Anterior cingulate cortex (tissue), 58 donors: ENCODE measurements at regions not wholly inside any gene's neighbourhood (a gene's known extent, or its start where the extent isn't known, plus 50 kb on each side); places are given as distances from the start of the nearest gene placed in this dataset.

Experiments used
- DNase-seq, 58 donors: peaks; one replicate each; lab custom pipeline; 2025; lab: John Stamatoyannopoulos, UW

DNA sequence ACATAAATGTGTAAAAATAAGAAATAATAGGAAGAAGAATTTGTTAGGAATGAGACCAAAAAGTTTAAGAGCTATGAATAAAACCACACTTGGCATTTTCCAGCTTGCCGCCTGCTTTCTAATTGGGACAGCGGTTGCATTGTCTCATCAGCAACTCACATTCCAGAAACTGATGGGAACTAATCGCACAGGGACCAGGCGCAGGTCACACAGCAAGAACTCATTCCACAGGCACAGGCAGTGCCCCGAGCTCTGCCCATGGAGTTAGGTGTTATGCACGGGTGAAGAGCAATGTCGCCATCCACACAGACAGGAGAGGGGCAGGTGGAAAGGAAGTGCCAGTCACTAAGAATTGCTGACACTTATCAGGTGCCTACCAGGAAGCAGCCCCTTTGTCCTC lies 279.9 kb downstream of the NSG2 start:
- DNase-seq, result no peak

DNA sequence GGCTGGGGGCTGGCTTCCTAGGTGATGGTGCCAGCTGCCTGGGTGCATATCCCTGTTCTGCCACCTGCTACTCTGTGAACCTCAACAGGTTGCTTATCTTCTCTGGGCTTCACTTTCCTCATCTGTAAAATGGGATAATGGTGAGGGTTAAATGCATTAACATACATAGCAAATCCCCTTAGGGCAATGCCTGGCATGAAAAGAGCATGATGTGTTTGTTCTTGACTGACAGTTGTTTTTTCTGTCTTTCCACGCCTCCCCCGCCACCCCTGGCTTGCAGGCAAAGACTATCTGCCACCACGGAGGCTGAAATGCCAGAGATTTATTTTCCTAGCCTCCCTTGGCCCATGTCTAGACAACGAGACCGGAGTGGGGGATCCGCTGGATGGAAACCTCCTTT lies 280.5 kb downstream of the NSG2 start:
- no peak for DNase-seq

DNA sequence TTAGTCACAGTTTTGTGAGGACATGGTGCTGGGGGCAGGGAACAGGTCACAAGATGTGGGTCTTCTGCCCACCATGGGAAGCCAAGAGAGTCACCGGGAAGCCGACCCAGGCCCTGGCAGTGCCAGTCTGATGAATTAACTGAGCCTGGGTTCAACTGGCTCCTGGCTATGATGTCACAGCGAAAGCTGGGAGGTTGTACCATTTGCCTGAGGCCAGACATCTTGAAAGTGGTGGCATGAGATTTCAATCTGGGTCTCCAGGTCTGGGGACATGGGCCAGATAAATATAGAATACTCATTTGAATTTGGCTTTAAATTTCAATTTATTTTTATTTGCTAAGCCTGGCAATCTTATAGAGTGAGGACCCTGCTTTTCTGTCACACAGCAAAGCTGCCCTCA lies 280.9 kb downstream of the NSG2 start:
- no peak for DNase-seq

DNA sequence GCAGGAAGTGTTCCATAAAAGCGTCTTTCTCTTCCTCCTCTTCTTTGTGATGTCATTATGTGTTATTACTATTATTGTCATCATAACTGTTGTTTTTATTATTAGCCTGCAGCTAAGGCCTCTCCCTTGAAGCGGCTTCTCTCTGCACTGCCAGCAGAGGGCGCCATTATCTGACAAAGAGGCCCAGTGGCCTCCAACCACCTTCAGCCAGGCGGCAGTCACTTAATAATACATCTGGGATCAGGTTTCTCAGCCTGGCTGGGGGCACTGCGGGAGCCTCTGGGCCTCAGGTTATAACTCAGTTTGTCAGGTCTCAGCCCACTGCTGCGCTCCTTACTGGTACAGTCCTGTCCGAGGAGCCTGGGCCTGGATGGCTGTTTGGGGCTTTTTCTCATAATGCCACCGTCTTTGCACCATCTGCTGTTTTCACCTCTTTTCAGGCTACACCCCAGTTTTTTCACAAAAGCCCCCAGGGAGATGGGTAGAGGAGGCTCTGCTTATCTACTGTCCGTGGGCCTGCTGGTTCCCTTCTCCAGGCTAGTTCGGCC lies 281.9 kb downstream of the NSG2 start:
- peak in 26 of 58 donors; percentile 8 to 66 (median 18) for DNase-seq

DNA sequence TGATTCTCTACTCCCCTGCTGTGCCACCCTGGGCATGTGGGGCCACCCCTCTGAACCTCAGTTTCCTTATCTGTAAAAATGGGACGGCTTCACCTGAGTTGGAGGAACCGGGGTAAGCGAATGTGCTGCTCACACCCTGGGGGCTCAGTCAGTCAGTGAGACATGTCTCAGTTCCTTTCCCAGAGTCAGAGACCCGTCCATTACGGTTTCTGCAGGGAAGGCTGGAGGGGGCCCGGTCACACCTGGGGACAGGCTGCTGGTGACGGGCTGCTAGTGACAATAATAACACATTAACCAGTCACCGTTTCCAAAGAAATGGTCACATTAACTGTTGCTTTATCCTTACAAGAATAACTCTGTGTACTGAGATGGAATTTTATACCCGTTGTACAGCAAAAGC lies 282.4 kb downstream of the NSG2 start:
- no peak for DNase-seq

DNA sequence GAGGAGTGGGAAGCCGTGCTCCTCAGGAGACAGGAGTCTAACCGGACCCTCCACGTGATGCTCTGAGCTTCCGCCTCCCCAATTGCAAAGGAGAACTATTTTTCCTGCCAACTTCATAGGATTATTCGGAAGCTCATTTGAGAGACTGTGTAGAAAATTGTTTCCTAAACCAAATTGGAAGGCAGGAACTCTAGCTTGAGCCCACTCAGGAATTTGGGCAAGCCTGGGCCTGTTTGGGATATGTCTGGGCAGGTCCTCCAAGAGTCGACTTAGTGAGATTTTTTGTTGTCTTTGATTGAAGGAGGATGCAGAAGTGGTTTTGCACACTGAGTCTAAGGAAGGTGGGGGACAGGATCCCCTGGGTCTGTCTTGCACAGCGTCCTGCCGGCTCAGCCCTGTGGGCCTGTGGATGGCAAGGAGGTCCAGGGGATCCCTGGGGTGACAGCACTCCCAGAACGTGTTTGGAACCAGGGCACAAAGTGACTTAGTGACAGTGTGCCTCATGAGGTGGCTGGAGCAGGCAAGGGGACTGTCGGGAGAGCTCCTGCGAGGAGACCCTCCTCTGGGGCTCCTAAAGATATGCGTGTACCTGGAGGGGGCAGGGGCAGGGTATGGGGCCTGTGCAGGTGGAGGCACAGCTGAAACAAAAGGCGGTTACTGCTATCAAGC lies 283.3 kb downstream of the NSG2 start:
- DNase-seq, result no peak

DNA sequence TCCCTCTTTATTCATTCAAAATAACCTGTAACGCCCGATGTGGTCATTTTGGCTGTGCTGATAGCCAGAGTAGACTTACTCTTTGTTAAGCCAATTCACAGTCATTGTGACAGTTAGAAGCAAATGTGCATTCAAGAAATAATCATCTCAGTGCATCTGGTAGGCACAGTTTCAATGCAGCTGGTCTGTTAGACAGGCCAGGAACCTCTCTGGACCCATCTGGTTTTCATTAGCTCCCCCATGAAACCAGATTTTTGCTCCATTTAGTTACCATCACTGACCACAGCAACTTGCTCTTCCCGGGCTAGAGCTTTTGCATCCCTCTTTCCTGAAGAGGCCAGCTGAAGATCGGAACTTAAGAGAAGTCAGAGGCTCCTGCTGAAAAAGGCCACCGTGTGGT lies 284.2 kb downstream of the NSG2 start:
- no peak for DNase-seq

DNA sequence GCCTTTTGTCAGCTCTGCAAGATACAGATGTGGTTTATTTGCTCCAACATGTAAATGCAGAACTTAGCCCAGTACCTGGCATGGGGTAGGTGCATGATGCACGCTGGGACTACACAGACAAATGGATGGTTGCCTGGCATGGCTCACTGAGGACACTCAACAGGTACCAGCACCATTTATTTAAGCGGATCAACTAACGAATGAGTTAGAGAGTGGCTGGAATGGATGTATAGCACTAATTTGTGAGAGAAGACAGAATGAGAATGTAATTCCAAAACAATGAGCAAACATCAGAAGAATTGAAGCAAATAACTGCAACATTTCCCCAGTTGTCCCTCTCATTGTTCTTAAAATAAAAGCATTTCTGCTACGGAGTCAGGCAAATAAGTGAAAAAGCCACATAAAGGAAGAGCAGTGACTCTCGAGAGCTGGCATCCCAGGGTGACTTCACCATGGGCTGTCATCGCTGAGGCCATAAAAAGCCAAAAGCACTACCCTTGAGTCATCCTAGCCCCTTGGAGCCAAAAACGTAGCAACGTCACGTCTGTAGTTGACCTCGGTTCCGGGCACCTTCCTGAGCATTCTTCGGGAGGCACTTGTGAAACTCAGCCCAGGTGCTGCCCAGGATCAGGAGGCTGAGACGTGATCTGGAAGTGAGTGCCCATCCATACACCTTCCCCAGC lies 290.3 kb downstream of the NSG2 start:
- DNase-seq, result no peak

DNA sequence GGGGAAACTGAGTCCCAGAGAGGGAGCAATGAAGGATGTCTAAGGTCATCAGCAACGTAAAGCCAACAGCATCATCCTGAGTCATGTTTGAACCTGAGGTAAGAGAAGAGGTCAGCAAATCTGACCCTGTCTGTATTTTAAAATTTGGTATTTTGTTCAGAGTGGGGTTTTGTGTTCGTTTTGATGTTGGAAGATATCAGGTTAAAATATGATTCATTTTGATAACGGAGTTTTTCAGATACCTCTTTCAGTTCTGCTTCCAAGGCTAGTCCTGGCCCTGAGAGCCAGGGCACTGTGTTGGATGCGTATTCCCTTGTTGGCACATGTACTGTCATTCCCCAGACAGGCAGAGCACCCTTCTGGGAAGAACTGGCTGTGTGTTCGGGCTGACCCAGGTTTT lies 291.0 kb downstream of the NSG2 start:
- no peak for DNase-seq

DNA sequence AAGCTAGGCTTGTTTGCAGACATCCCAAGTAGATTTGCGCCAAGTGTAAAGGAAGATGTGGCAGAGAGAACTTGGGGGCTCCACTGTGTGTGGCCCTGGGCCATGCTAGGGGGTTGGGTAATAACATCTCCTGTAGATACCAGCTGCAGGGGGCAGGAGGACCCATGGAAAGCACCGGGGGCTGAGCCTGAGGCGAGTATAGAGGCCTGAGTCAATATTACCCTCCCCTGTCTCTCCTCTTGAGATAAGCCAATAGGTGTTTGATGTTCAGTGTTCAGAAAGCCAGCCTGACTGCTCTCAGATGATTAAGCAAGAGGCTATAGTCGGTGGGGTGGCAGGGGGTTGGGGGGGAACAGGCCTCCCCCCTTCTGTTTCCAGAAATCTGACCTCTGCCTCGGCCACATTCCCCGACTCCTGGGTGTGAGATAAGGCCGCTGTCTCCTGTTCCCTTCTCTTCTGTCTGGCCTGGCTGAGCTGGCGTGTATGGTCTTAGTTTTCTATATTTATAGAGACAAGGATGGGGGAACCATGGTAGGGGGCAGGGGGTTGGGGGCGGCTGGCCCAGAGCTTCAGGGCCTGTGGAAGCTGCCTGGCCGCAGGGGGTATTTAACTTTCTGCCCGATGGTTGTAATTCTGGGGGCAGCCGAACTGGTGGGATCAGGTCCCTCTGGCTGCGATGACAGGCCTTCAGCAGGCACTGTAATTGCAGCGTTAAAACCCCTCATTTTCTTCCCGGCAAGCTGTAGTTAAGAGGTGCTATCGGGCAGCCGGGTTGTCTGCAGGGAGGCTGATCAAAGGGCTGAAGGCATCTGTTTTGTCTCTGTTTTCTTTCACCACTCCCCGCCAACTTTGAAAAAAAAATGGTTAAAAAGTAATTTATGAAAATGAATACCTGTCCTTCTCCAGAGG lies 292.0 kb downstream of the NSG2 start:
- no peak for DNase-seq

DNA sequence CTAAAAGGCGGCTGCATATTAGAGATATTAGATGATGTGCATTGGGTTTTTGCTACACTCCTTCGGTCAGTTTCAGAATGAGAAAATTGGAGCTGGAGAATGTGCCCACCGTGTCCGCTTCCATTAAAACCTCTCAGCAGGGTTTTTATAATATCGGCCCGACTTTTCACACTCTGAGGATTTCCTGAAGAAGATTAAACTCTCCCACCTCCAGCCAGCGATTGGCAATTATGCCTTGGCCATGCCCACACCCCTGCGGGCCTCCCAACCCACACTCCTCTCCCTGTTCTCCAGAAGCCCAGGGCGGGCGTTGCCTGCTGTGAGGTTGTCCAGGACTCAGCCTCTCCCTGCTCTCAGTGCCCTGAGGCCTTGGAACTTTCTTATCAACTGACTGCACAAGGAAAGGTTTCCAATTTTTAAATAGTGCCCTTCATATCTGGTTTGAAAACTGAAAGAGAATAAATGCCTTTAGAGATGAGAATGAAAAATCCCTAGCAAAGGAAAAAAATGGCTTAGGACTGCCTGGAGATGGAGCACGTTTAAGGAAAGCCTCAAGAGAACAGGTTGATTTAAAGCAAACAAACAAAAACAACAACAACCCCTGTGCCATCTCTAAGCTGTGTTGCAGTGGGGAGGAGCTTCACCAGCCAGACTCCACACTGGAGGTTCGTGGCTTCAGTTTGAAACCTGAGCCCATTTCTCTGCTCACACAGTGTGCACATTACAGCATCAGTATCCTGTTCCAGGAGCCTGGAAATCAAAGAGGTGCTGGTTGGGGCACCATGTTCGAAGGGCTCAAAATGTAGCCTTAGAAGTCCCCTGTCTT lies 292.9 kb downstream of the NSG2 start:
- DNase-seq, result no peak

DNA sequence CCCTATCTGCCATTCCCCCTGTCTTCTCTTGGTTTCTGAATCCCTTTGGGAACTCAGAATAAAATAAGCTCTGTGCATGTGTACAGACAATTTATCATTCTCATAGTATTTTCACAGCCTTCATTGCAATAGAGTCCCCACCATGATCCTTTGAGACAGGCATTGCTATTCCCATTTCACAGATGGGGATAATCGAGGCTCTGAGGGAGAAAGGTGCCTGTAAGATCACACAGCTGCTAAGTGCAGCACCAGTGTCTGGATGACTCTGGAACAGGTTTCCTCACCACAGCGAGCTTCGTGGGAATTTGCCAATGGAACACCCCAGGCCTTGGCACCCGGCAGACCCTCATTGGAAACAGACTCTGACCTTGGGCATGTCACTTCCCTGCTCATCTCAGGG lies 293.6 kb downstream of the NSG2 start:
- DNase-seq, result no peak

DNA sequence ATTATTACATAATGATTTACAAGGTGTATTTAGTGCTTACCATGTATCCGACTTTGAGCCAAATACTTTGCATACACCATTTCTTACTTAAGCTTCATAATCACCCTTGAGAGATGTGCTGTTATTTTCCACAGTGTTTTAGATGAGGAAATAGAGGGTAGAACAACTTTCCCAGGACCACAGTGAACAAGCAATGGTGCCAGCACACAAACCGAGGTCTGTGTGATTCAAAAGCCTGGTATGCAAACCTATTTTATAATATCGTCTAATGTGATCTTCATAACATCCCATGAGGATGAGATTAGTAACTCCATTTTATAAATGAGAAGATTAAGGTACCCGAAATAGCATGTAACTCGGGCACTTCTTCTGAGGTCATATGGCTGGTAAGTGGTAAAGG lies 294.7 kb downstream of the NSG2 start:
- no peak for DNase-seq

DNA sequence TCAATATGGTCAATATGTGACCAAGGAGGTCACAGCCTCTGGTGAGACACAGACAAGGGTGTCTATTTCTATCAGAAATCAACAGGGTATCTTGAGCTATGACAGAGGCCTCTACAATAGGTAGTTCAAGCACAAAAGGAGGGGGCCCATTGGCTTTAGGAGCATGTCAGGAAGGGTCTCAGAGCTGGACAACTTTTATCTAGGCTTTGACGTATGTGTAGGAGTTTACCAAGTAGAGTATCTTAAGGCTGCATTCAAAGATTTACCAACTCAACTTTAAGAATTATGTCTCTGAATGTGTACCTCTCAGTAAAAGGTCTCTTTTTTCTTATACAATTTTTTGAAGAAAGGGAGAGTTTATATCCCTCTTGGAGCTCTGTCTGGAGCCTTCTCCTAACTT lies 297.2 kb downstream of the NSG2 start:
- DNase-seq, result no peak

DNA sequence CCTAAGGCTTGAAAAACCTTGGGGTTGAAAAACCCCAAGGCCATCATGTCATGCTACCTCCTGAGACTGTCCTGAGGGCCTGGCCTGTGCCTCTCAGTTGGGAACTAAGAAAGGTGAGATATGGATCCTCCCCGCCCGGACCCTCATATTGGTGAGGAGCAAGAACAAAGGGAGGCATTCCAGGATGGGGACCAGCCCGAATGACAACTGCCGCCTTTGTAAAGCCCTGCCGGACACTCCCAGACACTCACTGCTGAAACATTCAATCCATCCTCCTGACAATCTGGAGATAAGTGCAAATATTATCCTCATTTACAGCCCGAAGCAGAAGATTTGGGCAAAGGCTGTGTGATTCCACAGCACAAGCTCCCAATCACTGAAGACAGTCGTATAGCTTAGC lies 298.3 kb downstream of the NSG2 start:
- DNase-seq, result no peak

DNA sequence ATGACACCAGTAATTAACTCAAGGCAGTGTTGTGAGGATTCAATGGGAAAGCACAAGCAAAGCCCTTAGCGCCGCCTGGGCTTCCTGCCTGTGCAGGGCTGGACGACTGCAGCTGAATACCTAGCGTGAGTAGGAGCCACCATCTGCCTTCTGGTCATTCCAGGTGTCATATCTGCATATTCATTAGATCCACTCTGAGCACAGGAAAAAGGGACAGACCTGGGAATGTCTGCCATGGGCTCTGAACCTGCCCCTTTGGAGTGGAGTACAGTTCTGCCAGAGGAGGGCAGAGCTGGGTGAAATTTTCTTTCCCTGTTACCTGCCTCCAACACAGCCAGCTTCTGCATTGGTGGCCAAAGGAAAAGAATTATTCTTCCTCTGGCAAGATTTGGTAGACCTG lies 298.8 kb downstream of the NSG2 start:
- DNase-seq, result no peak

DNA sequence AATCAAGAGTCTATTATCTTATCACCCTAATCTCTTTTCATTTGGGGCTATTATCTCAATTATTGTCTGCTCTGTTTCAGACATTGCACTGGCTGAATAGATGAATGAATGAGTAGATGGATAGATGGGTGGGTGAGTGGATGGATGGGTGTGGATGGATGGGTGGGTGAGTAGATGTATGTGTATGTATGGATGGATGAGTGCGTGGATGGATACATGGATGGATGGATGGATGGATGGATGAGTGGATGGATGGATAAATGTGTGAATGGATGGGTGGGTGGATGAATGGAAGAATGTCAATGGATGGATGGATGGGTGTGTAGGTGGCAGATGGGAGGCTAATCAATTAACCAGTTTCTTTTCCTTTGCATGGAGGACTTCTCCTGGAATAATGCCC lies 301.7 kb downstream of the NSG2 start:
- no peak for DNase-seq

DNA sequence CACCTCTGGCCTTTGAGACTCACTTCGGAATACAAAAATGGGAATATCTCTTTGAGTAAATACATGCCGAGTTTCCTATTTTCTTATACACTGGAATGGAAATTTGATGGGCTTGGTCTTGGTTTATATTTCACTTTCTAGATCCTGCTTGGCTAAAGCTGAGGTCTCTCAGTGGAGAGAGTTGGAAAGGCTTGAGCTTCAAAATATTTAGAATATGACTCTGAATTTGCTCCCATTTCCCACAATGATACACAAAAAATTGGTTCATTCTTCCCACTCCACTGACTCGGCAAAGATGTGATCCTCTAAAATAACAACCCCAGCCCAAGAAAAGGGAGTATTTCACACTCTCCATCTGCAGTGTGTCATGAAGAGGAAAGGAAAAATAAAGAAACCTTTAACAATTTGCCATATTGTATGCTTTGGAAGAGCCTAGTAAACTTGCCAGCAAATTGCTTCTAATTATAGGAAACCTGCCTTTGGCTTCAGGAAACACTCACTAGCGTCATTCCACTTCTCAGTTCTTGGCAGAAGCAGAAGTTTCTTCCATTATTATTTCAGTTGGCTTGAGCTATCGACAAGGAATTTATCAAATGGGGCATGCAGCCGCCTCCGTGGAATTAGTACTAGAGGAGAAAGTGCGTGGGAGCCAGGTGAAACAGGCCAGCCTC lies 302.9 kb downstream of the NSG2 start:
- DNase-seq, result peak in 2 of 58 donors; percentile 34 to 35

DNA sequence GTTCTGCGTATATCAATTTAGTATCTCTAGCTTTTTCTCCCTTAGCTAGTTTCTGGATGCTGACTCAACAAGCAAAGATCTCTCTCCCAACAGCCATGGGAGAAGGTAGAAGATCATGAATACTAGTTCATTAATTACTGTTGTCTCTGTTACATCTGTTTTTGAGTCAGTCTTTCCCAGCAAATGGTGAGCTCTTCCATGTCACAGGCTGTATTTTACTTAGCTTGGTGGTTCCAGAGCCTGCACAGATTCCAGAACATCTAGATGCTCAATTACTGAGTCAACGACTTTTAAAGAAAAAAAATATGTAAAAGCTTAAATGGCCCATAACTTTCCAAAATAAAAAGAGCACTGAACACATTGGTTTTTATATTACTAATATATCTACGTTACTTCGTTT lies 307.2 kb downstream of the NSG2 start:
- no peak for DNase-seq

DNA sequence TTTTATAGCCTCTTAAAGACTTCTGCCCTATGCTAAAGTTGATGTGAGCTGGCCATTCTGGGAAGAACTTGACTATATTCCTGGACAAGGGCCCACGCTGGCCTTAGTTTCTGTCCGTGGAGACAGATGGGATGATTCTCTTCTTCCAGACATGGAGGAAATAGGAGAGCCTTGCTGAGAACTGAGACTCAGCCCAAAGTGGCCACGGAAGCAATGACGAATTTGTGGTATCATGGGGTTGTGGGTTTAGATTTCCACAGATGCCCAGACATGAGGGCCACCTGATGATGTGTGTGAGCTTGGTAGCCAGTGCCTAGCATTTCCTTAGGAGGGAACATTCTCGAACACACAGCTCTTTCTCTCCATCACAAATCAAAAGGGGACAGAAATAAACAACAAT lies 309.1 kb downstream of the NSG2 start:
- DNase-seq, result no peak
